ENCODE measurements at regions not wholly inside any gene's neighbourhood (a gene's known extent, or its start where the extent isn't known, plus 50 kb on each side); places are given as distances from the start of the nearest gene placed in this dataset.
A peak's percentile ranks its signal among the peaks of the same experiment; 100 is the strongest.

DNA sequence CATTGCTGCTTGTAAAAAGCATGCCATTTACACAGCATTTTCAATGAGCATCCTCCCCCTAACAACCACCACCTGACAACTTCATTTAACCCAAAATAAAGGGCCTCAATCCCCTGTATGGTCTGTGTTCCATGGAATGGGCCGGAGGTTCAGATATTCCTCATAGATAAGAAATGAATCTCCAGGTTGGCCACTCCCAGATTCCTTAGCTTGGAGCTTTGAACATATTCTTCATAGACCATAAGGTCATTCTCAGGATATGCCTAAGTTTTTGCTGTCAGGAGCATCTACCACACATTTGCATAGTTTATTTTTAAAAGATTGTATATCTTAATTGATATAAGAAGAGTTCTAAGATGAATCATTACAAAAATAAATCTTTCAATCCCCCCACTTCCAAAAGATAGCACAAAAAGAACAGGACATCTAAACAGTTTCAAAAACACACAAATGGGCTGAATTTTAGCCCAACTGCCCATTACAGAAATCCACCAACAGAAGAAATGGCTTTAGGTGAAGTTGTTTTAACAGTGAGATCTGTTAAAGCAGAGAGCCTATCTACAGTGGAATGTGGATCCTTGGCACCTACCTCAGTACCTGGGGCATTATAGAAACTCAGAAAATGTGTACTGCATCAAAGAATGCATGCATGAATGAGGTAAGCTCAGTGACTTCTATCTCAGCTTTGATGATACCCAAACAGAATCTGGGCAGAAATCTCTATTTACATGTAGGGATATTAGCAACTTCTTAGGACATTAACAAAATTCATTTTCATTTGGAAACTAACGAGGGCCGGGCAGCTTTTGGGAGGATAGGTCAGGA lies 179.8 kb downstream of the SEC61B start:
- DNase-seq, result no peak

DNA sequence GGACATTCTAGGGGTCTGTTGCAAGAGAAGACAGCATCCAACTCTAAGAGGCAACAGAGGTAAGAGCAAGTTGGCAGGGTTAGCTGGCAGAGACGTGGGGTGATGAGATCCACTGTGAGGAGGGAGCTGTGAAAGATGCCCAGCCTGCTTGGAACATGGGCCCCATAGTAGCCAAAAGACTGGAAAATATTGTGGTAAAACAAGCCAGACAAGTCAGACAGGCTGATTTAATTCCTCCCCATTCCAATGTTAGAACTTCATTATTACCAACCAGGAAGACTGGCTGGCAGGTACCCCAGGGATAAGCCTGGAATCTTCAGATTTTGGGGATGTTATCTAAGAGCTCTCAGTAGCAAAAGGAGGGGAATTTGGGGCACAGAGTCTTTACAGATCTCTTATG lies 181.3 kb downstream of the SEC61B start:
- no peak for DNase-seq

DNA sequence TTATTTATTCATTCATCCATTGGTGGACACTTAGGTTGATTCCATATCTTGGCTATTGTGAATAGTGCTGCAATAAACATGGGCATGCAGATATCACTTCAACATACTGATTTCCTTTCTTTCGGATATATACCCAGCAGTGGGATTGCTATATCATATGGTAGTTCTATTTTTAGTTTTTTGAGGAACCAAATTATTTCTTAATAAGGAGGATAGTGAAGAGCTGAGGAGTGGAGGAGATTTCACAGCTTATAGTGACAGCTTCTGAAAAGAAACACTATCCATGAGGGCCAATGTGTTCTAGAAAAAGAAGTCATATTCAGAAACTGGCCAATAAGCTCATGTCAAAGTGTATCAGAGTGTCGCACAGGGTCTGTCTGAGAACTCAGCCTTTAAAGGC lies 183.3 kb downstream of the SEC61B start:
- DNase-seq, result no peak

DNA sequence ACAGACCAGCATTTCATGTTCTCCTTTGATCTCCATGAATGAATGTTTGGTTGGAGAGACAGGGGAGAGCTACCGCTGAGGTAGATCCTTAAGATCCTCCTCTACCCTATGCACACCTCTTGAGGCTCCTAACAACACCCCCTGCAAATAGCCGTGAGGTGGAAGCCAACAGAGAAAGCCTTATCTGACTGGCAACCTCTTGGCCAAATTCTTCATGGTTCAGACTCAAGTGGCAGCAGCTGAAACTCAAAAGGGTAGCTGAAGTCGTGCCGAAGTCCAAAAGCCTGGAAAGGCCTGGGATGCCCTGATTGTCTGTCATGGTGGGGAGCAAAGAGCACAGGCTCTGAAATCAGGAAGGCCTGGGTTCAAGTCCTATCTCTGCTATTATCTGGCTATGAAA lies 184.9 kb downstream of the SEC61B start:
- no peak for DNase-seq

DNA sequence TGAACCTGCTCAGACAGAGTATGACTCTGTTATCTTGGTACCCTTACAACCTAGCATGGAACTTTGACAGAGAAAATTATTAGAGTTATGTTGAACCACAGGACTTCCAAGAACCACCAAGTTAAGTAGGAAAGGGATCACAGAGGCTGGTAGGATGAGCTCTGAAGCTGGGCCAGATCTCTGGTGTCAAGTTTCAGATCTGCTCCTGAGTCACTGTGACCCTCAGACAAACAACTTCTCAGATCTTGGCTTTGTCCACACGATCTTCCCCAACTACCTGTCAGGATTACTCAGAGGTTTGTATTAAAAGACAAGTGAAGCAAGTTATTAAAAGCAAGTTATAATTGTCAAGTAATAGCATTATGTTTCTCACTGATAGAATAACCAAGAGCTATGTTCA lies 189.0 kb downstream of the SEC61B start:
- no peak for DNase-seq

DNA sequence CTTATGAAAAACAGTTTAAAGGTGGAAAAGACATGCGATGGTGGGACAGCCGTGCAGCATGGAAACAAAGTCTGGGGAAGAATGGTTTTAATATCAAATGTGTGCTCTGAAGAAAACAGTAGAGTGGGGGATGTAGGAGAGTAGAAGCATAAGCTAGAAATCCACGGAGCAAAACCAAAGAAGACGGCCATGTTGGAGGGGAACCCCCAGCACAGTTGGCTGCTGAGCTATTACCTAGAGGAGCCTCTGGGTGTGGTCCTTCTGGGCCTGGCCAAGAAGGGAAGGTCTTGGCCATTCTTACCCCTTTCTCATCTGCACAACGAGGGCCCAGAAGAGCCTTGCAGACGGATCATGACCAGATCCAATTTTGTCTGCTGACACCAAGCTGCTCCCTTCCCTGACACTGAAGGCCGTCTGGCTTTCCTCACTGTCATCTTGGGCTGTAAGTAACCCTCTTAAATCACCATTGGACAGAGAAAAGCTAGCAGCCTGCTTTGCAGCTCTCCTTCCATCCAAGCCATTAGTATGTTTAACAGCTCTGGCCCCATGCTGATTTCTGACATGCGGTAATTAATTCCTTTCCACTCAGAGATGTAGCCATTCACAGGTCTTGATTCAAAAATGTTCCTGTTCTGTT lies 189.5 kb downstream of the SEC61B start:
- DNase-seq, result no peak

DNA sequence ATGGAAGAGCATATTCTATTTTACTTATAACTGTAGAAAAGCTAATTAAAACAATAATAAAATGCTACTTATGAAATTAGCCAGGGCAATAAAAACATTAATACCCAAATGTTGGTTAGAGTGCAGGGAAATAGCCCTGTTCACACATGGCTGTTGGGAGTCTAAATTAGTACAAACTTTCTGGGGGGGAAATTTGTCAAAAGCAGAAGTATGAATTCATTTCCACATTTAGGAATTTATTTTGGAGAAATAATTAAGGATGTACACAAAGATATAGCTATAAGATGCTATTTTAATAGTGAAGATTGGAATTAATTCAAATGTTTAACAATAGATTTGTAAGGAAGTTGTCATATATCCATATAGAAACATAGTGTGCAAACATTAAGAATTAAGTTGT lies 190.5 kb downstream of the SEC61B start:
- DNase-seq, result no peak

DNA sequence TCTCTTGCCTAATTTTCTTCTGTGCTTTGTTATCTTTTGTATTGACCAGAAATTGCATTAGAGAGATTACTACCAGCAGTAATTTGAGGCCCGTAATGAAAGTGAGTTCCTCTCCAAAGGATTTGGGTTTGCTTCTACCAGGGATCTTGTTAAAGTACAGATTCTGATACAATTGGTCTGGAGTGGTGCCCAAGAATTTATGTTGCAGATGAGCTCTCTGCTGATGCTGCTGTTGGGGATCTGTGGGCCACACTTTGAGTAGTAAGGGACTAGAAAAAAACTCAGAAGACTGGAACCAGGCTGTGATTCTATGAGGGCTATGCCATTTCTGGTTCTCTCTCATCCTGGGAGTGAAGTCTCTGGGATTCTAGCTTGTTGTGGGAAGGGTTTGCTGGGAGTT lies 192.2 kb downstream of the SEC61B start:
- DNase-seq, result no peak

DNA sequence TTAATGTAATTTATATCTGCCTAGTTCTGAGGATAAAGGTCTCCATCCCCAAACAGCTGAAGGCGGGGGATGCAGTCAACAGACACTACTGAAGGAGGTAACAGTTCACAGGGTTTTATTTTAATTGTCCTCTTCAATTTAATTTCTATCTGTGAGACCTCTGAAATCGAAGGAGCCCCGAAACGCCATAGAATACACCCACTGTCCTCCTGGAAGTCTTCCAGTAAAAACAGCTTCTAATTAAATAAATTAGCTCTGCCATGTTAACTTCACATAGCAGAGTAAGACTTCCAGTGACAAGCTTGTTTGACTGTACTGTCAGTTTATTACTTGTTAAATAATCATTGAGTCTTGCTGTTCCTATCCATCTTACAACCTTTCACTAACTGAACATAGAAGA lies 193.5 kb downstream of the SEC61B start:
- DNase-seq, result no peak

DNA sequence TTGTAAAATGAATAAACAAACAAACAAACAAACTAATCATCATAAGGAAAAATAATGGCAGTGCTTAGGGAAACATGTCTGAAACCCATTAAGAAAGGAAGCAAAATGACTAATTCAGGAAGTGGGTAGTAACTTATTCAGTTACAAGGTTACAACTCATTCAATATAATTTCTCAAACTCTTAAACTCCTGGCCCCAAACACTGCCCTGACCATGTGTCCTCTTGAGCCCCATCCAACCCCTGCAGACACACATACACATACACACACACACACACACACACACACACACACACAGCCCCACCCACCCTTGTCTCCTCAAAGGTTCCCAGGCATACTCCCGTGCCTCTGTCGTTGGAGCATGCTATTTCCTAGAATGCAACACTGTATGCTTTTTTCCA lies 193.9 kb downstream of the SEC61B start:
- no peak for DNase-seq

DNA sequence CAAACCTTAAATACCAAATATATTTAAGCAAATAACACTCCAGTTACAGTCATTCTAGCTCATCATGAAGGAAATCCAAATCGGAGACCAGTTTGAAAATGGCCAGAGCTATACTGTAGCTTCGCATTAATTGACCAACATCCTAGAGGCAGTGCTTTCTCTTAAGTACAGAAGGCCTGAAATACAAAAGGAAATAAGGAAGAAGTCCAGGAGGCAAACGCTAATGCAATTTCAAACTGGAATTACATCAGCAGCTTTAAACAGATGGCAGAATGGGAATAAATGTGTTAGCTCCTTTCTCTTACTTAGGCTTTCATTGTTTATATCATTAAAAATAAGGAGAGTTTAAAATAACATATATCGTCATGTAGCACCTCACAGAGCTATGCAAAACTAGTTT lies 197.0 kb downstream of the SEC61B start:
- no peak for DNase-seq

DNA sequence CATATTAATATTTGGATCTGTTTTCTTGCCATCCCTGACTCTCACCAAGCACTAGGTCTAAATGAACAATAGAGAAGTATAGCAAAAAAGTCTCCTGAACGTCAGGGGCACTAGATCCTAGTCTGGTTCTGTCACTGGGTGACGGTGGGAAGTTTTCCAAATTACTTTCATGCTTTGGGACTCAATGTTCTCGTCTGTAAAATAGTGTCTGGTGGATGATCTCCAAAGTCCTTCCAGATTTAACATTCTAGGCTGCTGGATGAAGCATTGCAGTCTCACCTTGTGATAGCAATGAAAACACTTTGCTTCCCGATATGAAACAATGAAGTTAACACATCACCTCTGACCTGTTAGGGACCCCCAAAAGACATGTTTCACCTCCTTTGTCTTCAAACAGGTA lies 199.3 kb downstream of the SEC61B start:
- no peak for DNase-seq

DNA sequence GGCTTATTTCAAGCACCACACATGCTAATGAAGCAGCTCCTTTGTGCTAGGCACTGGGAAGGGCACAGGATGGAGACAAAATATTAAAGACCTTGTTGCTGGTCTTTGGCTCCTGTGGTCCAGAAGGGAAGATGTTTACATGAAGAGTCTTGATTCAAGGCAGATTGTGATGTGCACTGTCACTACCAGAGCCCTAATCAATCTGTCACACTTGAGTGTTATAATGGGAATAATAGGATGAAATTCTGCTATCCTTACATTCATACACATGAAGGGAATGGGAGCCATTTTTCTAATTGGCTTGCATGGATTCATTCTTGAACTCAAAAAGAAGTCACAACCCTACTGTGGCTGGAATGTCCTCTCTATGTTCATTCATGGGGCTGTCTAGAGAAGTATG lies 203.0 kb downstream of the SEC61B start:
- DNase-seq, result no peak

DNA sequence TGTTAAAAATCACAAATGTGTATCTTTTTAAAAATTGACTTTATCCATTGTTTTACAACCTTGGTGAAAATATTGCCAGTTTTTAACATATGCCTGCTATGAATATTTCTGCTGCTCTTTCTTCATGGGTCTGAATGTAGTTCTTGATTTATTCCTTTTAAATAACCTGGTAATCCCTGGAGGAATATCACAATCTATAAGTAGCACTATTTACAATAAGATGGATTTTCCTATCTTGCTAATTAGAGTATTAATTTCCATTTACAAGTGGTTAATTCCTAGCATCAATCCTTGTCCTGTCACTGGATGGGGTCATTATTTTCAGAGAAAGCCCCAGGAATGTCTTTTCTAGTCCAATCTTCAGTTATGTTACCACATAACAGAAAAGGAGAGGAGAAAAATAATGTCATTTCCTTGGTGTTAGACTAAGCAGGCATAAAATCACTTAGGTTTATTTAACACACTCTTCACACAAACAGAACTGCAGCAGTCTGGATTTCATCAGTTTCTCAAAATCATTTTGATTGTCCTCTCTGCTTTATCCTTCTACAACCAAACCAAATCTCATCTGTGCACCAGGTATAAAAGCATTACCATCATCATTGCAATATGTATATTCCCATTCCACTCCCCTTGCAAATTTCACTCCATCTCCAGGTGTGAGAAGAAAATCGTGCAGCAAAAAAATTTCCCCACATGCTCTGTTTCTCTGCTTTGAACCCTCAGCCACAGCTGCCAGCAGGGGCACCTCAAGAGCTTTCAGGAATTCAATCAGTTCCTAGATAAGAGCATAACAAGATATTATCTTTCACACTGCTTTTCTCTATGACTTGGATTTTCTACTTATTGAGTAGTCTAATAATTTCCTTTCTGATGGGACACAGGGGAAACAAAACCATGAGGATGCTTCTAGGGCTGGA lies 204.1 kb downstream of the SEC61B start:
- no peak for DNase-seq

DNA sequence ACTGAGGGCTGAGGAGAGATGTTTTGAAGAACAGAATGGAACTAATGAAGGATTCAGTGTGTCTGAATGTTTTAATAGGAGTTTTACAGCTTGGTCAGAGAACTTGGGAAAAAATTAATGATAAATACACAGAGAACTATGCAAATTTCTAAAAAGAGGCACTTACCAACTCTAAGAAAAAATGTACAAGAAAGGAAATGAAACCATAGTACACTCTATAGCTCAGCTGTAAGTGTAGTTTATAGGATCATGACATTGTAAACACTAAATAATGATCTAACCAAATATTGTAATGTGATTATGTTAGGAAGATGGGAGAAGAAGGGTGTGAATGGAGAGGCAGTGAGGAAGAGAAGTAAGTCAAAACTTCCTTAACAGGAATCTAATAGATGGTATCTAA lies 205.2 kb downstream of the SEC61B start:
- DNase-seq, result no peak

DNA sequence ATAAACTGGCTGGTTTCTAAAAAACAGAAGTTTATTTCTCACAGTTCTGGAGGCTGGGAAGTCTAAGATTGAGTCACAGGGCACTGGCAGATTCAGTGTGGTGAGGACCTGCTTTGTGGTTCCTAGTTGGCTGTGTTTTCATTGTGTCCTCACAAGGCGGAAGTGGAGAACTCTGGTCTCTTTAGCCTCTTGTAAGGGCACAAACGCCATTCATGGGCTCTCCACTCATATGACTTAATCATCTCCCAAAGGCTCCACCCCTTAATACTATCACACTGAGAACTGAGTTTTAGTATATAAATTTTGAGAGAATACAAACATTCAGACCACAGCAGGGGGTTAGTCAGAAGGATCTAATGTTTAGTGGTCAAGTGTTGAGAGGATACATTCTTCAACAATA lies 208.2 kb downstream of the SEC61B start:
- DNase-seq, result no peak

DNA sequence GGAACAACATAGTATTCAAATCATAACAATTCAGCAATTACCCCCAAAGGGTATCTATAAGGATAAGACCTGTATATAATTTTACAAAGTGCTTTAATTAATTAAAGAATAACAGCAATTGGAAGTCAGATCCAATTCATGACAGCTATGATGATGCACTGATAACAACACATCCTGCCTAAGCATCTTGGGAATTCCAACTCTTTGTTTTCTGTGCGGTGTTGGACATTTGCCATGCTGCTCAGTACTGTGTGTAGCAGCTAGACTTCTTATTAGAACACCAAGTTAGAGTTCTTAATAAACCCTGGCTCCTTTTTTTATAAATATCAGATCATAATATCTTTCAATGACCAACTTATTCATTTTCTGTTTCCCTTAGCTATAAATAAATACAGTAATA lies 209.0 kb downstream of the SEC61B start:
- DNase-seq, result no peak

DNA sequence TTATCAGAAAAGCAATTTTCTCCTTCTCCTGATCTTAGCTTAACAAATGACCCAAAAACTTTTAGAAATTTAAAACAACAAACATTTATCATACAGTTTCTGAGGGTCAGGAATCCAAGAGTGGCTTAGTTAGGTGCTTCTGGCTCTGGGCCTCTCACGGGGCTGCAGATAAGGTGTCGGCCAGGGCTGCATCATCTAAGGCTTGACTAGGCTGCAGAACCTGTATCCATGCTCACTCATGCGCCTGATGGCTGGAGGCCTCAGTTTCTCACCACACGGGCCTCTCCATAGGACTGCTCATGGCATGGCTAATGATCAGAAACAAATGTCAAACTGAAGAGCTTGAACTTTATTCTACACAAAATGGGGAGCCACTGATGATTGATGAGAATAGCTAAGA lies 210.0 kb downstream of the SEC61B start:
- DNase-seq, result no peak

DNA sequence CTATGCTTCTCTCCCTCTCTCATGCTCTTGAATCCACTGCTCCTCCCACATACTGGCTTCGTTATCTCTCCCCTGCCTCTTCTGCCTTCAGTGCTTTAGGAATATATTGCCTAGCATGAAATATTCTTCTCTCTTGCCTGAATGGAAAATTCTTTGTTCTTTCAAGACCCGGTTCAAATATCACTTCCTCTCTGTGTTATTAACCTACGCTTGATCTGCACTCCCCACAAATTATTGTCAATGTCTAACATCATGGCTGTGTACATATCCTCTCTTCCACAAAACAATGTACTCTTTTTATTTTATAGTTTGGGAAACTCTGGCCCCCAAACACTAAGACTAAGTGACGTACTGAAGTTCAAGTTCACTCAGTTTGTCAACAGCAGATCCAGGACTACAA lies 211.0 kb downstream of the SEC61B start:
- no peak for DNase-seq

DNA sequence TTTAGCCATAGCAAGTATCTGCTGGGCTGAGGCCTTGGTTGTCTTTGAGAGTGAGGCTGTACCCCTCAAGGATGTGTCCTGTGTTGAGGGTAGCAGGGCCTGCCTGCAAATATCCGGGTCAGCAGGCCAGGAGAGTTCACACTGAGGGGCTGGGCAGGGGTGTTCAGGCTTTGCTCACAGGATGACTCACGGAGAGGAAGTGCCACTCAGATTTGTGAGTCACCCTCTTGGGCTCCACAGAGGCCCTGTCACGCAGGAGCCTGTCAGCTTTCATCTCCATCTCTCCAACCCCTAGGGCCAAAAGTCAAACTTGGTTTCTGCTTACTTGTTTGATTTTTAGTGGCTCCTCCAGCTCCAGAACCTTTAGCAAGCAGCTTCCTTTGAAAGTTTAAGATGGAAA lies 211.5 kb downstream of the SEC61B start:
- peak; percentile 17 to 56 for DNase-seq

DNA sequence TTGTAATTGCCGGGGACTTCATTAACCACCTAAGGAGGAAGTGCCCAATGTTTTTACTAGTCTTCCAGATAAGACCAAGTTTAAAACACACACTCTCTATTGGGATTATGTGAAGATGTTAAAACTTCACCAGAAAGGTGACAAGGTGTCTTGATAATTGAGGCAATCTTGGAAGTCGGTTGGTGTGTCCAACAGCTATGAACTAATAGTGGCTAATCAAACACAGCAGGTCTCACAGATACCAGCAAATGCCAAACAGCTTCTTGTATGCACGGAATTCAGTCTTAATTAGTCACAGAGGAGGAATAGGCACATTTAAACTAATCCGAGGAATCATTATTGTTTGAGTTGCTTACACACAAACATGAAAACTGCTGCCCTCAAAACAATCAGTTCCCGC lies 214.5 kb downstream of the SEC61B start:
- no peak for DNase-seq

DNA sequence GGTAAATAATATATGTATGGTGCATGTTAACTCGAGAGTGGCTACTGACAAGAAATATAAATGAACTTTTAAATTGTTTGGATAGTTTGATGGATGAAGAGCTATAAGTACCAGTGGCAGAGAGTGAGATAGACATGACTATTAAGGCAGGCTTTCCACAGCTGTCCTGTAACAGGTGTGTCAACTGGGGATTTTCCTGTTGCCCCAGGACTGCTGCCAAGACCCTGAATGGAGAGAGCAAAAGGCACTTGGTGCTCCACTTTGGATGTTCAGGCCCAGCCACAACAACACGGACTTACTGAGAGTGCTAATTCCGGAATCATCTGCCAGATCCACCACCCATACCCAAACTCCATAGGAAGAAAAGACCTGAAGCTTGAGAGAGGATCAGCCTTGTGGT lies 215.1 kb downstream of the SEC61B start:
- no peak for DNase-seq

DNA sequence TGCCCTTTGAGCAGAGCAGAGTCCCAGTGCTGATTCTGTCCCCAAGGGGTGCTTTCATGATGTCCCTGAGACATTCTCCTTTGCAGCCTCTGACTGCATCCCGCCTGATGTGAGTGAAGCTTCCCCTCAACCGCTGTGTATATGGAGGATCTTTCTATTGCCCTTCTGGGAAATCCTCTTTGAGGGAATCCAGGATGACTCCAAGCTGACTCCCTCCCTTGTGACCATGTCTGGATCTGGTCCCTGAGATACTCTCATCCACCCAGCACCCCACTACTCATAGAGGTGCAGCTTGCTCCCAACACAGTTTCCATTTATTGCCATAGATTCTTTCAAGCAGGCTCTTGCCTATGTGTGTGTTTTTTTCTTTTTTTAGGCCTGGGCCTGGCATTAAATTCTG lies 216.5 kb downstream of the SEC61B start:
- DNase-seq, result no peak

DNA sequence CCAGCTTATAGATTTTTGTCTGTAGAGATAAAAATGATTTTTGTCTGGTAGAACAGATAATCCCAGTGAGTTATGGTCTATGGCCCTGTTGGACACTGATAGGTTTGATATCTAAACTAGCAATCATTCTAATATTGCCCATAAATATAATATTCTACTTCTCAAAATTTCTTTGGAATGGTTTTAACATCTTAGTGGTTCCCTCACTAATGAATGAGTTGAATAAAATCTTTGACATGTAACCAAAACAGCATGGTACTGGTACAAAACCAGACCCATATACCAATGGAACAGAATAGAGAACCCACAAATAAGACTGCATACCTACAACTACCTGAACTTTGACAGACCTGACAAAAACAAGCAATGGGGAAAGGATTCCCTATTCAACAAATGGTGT lies 219.7 kb downstream of the SEC61B start:
- no peak for DNase-seq

Data from stimulated activated CD4-positive, alpha-beta T cell treated with anti-CD3 and anti-CD28 coated beads, Interleukin-2, amount 100 ng/mL, for 24 hours (primary cell).